NCI-H748 treated with DMSO at 0.1 percent for 48 hours (cell line): ENCODE measurements at regions not wholly inside any gene's neighbourhood (a gene's known extent, or its start where the extent isn't known, plus 50 kb on each side); places are given as distances from the start of the nearest gene placed in this dataset.

Source experiments
- DNase-seq: peaks from one replicate; lab custom pipeline; 2025; lab: John Stamatoyannopoulos, UW

- no peak for DNase-seq
These were observed 54.2 kb upstream of the BCL2L14 start for GRCh38 chr12:12016284-12017100.

DNA sequence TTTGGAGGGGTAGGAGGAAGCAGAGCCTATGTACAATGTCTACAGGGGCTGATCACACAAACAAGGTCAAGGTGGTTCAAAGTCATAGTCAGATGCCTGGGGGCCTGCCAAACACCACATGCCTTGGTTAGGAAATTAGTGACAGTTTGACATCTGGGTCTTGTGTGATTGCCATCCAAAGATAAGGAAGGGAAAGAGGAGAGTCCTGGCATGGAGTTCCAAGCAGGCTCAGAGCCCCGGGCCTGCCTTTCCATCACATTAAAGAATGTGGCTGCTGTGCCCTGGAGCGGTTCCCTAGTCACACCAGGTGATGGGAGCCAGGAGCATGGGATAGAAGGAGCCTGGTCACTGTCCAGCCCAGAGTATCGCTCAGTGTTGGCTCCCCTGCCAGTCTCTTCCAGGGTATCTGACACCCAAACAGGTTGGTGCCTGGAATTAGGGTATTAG is 53.6 kb upstream of the BCL2L14 start:
- DNase-seq = no peak

DNA sequence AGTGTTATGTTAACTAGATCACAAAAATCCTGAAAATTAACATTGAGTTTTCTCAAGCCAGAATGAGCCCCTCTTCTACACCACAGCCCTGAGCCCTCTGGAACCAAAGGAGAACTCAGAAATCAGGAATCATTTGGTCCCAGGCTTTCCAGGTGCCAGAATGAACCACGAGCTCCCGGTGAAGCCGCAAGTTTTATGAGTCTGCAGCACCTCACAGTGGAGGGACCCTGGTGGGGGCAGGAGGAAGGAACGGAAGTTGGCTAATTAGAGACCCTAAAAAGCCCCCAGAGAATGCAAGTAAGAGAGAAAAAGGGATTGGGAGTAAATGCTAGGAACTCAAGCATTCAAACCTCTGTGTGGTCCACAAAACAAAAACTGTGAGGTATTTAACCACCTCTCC is 52.9 kb upstream of the BCL2L14 start:
- no peak for DNase-seq

DNA sequence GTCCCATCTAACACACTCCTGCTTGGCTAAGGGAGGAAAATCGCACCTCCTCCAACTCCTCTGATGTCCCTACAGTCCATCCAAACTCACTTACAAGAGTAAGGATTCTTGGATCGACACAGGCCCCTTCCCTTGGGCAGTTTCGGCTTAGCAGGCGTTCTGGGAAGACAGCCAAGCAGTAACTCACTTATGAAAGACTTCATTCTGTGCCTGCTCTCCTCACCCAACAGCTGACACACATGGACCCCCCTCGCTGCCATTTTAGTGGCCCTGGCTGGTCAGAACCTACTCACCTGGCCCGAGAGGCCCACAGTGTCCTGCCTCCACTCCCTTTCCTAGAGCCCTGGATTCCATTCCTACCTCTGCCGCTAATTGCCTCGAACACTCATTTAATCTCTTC is 52.3 kb upstream of the BCL2L14 start:
- no peak for DNase-seq

DNA sequence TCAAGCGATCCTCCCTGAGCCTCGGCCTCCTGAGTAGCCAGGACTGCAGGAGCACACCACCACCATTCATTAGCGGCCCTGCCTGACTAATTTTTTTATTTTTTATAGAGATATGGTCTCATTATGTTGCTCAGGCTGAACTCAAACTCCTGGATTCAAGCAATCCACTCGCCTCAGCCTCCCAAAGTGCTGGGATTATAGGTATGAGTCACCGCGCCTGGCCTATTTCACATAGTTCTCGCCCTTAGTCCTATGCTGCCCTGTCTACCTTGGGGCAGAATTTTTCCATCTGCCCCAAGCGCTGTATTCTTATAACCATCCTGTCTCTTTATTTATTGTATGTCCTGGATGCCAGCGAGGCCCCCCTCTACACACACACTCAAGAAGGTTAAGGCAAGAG is 50.9 kb upstream of the BCL2L14 start:
- DNase-seq = no peak

GRCh38 chr12:12020762-12021161 is 50.0 kb upstream of the BCL2L14 start:
- DNase-seq = no peak
